ENCODE measurements at regions not wholly inside any gene's neighbourhood (a gene's known extent, or its start where the extent isn't known, plus 50 kb on each side); places are given as distances from the start of the nearest gene placed in this dataset.
"Not testable (repeated sequence)": the region's sequence is repeated elsewhere in the genome, so short reads cannot be mapped to it uniquely, and the experiment has no call there.

DNA sequence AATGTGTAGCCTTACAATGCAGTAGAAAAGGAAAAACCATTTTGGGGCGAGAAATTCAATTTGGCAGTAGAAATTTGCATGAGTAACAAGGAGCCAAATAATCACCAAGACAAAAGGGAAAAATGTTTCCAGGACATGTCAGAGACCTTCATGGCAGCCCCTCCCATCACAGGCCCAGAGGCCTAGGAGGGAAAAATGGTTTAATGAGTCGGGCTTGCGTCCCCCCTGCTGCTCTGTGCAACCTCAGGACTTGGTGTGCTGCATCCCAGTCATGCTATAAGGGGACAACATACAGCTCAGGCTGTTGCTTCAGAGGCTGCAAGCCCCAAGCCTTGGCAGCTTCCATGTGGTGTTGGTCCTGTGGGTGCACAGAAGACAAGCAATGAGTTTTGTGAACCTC, 626.4 kb downstream of the TLE1 start:
- TF ChIP-seq, protein P1, sequence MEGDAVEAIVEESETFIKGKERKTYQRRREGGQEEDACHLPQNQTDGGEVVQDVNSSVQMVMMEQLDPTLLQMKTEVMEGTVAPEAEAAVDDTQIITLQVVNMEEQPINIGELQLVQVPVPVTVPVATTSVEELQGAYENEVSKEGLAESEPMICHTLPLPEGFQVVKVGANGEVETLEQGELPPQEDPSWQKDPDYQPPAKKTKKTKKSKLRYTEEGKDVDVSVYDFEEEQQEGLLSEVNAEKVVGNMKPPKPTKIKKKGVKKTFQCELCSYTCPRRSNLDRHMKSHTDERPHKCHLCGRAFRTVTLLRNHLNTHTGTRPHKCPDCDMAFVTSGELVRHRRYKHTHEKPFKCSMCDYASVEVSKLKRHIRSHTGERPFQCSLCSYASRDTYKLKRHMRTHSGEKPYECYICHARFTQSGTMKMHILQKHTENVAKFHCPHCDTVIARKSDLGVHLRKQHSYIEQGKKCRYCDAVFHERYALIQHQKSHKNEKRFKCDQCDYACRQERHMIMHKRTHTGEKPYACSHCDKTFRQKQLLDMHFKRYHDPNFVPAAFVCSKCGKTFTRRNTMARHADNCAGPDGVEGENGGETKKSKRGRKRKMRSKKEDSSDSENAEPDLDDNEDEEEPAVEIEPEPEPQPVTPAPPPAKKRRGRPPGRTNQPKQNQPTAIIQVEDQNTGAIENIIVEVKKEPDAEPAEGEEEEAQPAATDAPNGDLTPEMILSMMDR (IDR thresholded peaks at IDR 0.05), result not testable (repeated sequence)
- not testable (repeated sequence) for TF ChIP-seq POLR2AphosphoS5, POLR2A (IDR thresholded peaks at IDR 0.05)
